ENCODE measurements at regions not wholly inside any gene's neighbourhood (a gene's known extent, or its start where the extent isn't known, plus 50 kb on each side); places are given as distances from the start of the nearest gene placed in this dataset.

DNA sequence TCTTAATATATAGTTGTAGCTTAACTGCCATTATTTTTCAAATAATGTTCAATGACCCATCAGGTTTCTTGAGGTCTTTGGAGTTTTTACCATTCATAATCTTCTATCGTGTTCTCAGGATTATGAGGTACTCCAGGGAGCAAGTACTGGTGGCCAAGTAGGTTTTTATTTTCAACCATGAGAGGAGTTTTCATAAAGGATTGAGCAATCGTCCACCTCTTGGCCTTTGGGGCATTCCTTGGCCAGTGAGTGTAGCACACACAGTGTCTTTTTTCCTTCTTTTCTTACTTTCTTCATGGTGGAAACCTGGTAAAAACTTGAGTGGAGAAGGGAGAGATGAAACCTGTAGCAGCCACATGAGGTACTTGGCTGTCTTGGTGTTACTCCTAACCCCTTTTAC, 567.0 kb upstream of the NR3C2 start:
- no peaks in the 10 kb centered on the region for H3K9me3 ChIP-seq (ENCODE audit: insufficient read depth, low read length)
- H3K79me2 ChIP-seq (ENCODE audit: low read length) = no peaks in the 10 kb centered on the region
- H3K27me3 ChIP-seq (ENCODE audit: low read depth, low read length) = no peaks in the 10 kb centered on the region
- H3K9ac ChIP-seq (ENCODE audit: low read length) = no peak overlapping the region
- no peak overlapping the region for H3K4me2 ChIP-seq (ENCODE audit: low read length)
- no peaks in the 10 kb centered on the region for H4K20me1 ChIP-seq (ENCODE audit: insufficient read depth, low read length)
- H3K36me3 ChIP-seq (replicated peaks; ENCODE audit: low read depth, low read length) = no peaks in the 10 kb centered on the region
- H3K4me1 ChIP-seq (ENCODE audit: low read length) = no peaks in the 10 kb centered on the region
- H3K27ac ChIP-seq (ENCODE audit: low read length) = no peak overlapping the region
- H2AFZ ChIP-seq (ENCODE audit: low read depth, low read length) = no peak overlapping the region
- no peak for TF ChIP-seq EZH2phosphoT487 (IDR thresholded peaks at IDR 0.05; ENCODE audit: low read depth)
- TF ChIP-seq CTCF (IDR thresholded peaks at IDR 0.05; ENCODE audit: low read depth, low read length) = no peak
- no peak overlapping the region for H3K4me3 ChIP-seq (ENCODE audit: low read length)

DNA sequence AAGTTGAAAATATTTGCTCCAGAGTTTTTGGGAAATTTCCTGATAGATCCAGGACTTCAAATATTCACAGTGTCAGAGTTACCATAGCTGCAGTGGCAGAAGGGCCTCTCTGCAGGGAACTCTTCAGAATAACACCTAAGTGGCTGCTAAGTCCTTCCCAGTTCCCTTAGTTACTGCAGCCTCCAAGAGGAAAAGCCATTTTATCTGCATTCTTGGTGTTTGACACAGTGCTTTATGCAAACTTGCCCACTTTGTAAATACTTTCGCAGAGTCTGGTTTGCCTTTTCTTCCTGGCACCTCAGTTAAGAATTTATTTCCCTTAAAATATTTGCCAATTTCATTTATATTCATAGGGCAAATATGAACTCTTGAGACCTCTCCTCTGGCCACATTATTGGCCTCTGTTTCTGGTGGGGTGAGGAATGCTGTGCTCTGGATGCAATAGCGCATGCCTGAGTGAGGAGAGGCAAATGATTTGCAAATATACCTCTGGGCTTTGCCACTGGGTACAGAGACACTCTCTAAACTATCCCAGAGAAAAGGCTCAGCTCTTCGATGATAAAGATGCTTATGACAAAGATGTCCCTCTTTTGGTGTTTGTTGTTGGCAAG, 566.3 kb upstream of the NR3C2 start:
- Histone ChIP-seq H3K4me2 (ENCODE audit: low read length) (no peak overlapping the region), H3K79me2 (ENCODE audit: low read length) (no peaks in the 10 kb centered on the region), H3K36me3 (replicated peaks; ENCODE audit: low read depth, low read length) (no peaks in the 10 kb centered on the region)

DNA sequence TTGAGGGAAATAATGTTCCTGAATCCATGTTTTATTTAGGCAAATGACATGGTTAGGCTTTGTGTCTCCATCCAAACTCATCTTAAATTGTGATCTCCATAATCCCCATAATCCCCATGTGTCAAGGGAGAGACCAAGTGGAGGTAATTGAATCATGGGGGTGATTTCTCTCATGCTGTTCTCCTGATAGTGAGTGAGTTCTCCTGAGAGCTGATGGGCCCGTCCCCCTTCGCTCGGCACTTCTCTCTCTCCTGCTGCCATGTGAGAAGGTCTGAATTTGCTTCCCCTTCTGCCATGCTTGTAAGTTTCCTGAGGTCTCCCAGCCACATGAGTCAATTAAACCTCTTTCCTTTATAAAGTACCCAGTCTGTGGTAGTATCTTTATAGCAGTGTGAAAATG, 563.0 kb upstream of the NR3C2 start:
- no peaks in the 10 kb centered on the region for H3K9me3 ChIP-seq (ENCODE audit: insufficient read depth, low read length)
- no peaks in the 10 kb centered on the region for H4K20me1 ChIP-seq (ENCODE audit: insufficient read depth, low read length)
- no peak overlapping the region for H3K4me3 ChIP-seq (ENCODE audit: low read length)
- no peak overlapping the region for H3K27ac ChIP-seq (ENCODE audit: low read length)
- no peaks in the 10 kb centered on the region for H3K36me3 ChIP-seq (replicated peaks; ENCODE audit: low read depth, low read length)
- H3K4me2 ChIP-seq (ENCODE audit: low read length) = no peak overlapping the region
- H3K4me1 ChIP-seq (ENCODE audit: low read length) = no peaks in the 10 kb centered on the region
- TF ChIP-seq EZH2phosphoT487 (IDR thresholded peaks at IDR 0.05; ENCODE audit: low read depth) (no peak), CTCF (IDR thresholded peaks at IDR 0.05; ENCODE audit: low read depth, low read length) (no peak)
- H3K9ac ChIP-seq (ENCODE audit: low read length) = no peak overlapping the region
- H2AFZ ChIP-seq (ENCODE audit: low read depth, low read length) = no peak overlapping the region
- no peaks in the 10 kb centered on the region for H3K27me3 ChIP-seq (ENCODE audit: low read depth, low read length)
- no peaks in the 10 kb centered on the region for H3K79me2 ChIP-seq (ENCODE audit: low read length)

More for the DNA sequence above, 566.3 kb upstream of the NR3C2 start:
- no peaks in the 10 kb centered on the region for H3K4me1 ChIP-seq (ENCODE audit: low read length)
- TF ChIP-seq CTCF (IDR thresholded peaks at IDR 0.05; ENCODE audit: low read depth, low read length) = no peak
- no peak for TF ChIP-seq EZH2phosphoT487 (IDR thresholded peaks at IDR 0.05; ENCODE audit: low read depth)
- H2AFZ ChIP-seq (ENCODE audit: low read depth, low read length) = no peak overlapping the region
- H3K9ac ChIP-seq (ENCODE audit: low read length) = no peak overlapping the region
- H3K27ac ChIP-seq (ENCODE audit: low read length) = no peak overlapping the region
- no peaks in the 10 kb centered on the region for H3K9me3 ChIP-seq (ENCODE audit: insufficient read depth, low read length)
- no peaks in the 10 kb centered on the region for H4K20me1 ChIP-seq (ENCODE audit: insufficient read depth, low read length)
- H3K27me3 ChIP-seq (ENCODE audit: low read depth, low read length) = no peaks in the 10 kb centered on the region
- no peak overlapping the region for H3K4me3 ChIP-seq (ENCODE audit: low read length)

DNA sequence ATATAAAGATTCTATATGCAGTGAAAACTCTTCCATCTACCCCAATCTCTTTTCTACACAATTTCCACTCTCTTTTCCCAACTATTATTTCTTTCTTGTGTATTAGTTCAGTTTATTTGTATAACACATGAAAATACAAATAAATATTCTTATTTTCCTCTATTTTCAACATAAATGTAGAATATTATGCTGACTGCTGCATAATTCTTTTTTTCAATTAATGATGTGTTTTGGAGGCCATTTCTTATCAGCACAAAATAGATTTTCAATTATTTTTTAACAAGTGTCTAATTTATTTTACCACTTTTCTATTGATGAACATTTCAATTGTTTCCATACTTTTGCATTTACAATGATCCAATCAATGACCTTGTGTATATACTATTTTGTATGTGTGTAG, 557.7 kb upstream of the NR3C2 start:
- Histone ChIP-seq H3K4me2 (ENCODE audit: low read length) (no peak overlapping the region), H3K4me1 (ENCODE audit: low read length) (no peaks in the 10 kb centered on the region), H3K27ac (ENCODE audit: low read length) (no peak overlapping the region), H3K9me3 (ENCODE audit: insufficient read depth, low read length) (no peaks in the 10 kb centered on the region), H3K79me2 (ENCODE audit: low read length) (no peaks in the 10 kb centered on the region), H3K27me3 (ENCODE audit: low read depth, low read length) (no peaks in the 10 kb centered on the region), H3K9ac (ENCODE audit: low read length) (no peak overlapping the region), H3K4me3 (ENCODE audit: low read length) (no peak overlapping the region), H2AFZ (ENCODE audit: low read depth, low read length) (no peak overlapping the region), H4K20me1 (ENCODE audit: insufficient read depth, low read length) (no peaks in the 10 kb centered on the region), H3K36me3 (replicated peaks; ENCODE audit: low read depth, low read length) (no peaks in the 10 kb centered on the region)
- TF ChIP-seq CTCF (IDR thresholded peaks at IDR 0.05; ENCODE audit: low read depth, low read length) (no peak), EZH2phosphoT487 (IDR thresholded peaks at IDR 0.05; ENCODE audit: low read depth) (no peak)

Measured in OCI-LY3 (cell line).